Urinary bladder (tissue), 3 donors: ENCODE measurements at regions not wholly inside any gene's neighbourhood (a gene's known extent, or its start where the extent isn't known, plus 50 kb on each side); places are given as distances from the start of the nearest gene placed in this dataset.

Source experiments
- DNase-seq: peaks from one replicate; pipeline ENCODE4 v3.0.0-alpha.2; 2015; ENCODE audit errors: extremely low spot score
- H3K27ac ChIP-seq: one replicate; pipeline ENCODE4 v1.5.1; 2013; ENCODE audit warnings: low read depth, mild to moderate bottlenecking, moderate library complexity
- H3K36me3 ChIP-seq: one replicate; pipeline ENCODE4 v1.6.1; 2013; ENCODE audit warnings: mild to moderate bottlenecking, moderate library complexity; ENCODE audit not compliant: insufficient read depth
- H3K4me1 ChIP-seq: one replicate; pipeline ENCODE4 v1.6.1; 2013; ENCODE audit warnings: mild to moderate bottlenecking, moderate library complexity; ENCODE audit not compliant: insufficient read depth
- H3K4me3 ChIP-seq: one replicate; pipeline ENCODE4 v1.5.1; 2013; ENCODE audit warnings: low read depth, low read length
- WGBS: extraction: QIAGEN DNeasy Blood & Tissue Kit; methylation state at CpG from one replicate; pipeline ENCODE4 v1.1.7; 2013; 5-methylcytosine and 5-hydroxymethylcytosine counted together
- donor health status: healthy with polysubstance abuse.
- donor health status: healthy.

DNA sequence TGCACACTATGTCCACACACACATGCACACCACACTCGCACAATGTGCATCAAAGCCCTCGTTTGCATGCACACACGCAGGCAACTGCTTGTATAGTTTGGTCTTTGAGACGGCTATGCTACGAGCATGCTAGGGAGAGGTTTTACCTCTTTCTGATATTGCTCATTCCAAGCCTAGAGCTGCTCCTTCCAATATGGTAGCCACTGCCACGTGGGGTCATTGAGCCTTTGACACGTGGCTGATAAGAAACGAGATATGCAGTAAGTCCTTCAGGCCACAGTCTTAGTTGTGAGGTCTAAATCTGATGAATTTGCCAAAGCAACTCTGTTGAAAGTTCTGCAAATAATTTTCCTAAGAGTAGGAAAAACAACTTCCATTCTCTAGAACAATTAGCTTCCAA, 204.4 kb downstream of the KLF6 start:
- H3K4me3 ChIP-seq, result no peak overlapping the region
- no peaks in the 10 kb centered on the region for H3K36me3 ChIP-seq
- 87% methylated on average over 8 of the region's 8 CpGs for WGBS
- H3K4me1 ChIP-seq, result no peaks in the 10 kb centered on the region
- H3K27ac ChIP-seq, result no peak overlapping the region
- no peak for DNase-seq

DNA sequence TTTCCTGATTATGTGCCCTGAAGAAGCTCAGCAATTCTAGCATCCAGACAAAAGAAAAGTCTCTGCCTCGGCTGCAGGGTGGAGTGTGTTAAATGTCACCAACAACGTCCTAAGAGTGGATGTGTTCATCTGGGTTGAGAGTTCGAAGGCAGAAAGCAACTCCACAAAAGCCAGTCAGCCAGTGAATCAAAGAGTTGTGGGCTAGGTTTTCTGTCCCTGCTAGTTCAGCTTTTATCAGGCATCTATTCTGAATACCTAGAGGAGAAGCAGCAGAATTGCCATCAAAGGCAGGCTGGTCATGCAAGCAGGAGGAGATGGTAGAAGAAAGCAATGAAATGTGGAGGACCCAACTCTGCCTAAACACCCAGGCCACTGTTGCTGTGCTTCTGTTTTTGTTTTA, 205.2 kb downstream of the KLF6 start:
- no peaks in the 10 kb centered on the region for H3K4me1 ChIP-seq
- no peak overlapping the region for H3K27ac ChIP-seq
- no peaks in the 10 kb centered on the region for H3K36me3 ChIP-seq
- no peak overlapping the region for H3K4me3 ChIP-seq
- WGBS, result 31% methylated on average over 3 of the region's 3 CpGs
- DNase-seq, result no peak

- H3K4me3 ChIP-seq, result no peak overlapping the region
- no peaks in the 10 kb centered on the region for H3K36me3 ChIP-seq
- no peaks in the 10 kb centered on the region for H3K4me1 ChIP-seq
- DNase-seq, result no peak
- no peak overlapping the region for H3K27ac ChIP-seq
These were observed 206.3 kb downstream of the KLF6 start for GRCh38 chr10:3578682-3579081.

DNA sequence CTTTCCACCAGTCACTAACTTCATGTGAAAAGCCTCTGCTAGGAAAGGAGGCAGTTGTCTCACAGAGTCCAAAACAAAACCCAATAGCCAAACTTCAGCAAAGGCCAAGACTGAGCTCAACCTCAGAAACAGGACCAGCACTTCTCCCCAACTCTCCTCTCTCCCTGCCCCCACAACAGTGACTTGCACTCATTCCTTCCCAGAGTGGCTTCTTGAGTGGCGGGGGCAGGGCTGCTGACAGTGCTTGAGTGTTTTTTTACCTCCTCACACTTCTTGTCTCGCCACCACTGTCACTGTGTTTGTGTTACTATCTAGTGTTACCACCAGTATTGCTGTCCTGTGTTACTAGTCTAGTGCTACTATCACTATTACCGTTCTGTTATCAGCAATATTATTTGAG, 206.8 kb downstream of the KLF6 start:
- no peaks in the 10 kb centered on the region for H3K36me3 ChIP-seq
- no peak overlapping the region for H3K27ac ChIP-seq
- H3K4me1 ChIP-seq, result no peaks in the 10 kb centered on the region
- WGBS, result 89% methylated on average over 3 of the region's 3 CpGs
- H3K4me3 ChIP-seq, result no peak overlapping the region
- DNase-seq, result no peak

GRCh38 chr10:3574451-3574850, 210.6 kb downstream of the KLF6 start:
- WGBS, result 85% methylated on average over 10 of the region's 10 CpGs
- Histone ChIP-seq H3K4me1 (no peaks in the 10 kb centered on the region), H3K36me3 (no peaks in the 10 kb centered on the region), H3K4me3 (no peak overlapping the region), H3K27ac (no peak overlapping the region)
- no peak for DNase-seq

- Histone ChIP-seq H3K4me1 (no peaks in the 10 kb centered on the region), H3K36me3 (no peaks in the 10 kb centered on the region), H3K27ac (no peak overlapping the region), H3K4me3 (no peak overlapping the region)
- WGBS, result 84% methylated on average over 8 of the region's 8 CpGs
- no peak for DNase-seq
These were observed 211.5 kb downstream of the KLF6 start for GRCh38 chr10:3573498-3573897.

DNA sequence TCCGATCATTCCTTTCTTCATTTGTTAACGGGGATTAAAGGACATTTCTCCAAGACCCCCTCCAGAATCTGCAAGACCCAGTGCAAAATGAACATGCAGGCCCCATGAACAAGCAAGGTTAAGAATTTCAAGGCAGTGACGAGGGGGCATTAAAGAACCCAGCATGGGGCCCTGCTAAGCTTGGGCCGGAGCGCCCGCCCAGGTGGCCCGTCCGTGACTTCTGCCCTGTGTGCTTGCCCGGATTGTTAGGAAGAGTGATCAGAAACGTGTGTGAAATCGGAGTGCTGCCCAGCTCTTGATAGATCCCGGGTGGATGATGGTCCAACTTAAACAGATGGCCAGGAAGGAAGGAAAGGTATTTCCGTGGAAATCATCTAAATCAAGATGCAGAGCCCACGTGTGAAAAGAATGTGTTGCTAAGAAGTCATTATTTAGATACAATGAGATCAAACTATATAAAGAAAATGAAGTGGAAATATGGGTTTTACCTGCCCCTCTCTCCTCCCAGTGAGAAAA, 213.6 kb downstream of the KLF6 start:
- Histone ChIP-seq H3K36me3 (no peaks in the 10 kb centered on the region), H3K4me1 (no peaks in the 10 kb centered on the region), H3K27ac (no peak overlapping the region), H3K4me3 (no peak overlapping the region)
- 94% methylated on average over 14 of the region's 14 CpGs for WGBS
- no peak for DNase-seq

DNA sequence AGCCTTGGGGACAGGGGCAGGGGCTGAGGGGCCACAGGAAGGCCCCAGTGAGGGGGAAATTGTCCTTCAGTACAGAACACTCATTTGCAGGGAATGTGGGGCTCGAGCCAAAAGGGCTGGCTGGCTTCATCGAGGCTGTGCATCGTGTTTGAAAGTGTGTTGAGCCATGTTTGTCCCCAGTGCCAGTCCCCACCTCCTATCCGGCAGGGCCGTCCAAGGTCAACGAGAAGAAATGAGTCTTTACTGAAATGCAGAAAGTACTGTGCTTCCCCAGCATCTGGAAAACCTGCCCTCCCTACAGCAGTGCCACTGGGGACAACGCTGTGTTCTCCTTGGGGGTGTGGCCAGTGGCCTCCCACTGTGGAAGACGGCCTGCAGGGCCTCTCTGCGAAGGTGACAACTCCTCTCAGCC, 214.1 kb downstream of the KLF6 start:
- Histone ChIP-seq H3K4me3 (no peak overlapping the region), H3K36me3 (no peaks in the 10 kb centered on the region), H3K4me1 (no peaks in the 10 kb centered on the region), H3K27ac (no peak overlapping the region)
- DNase-seq, result no peak
- 66% methylated on average over 9 of the region's 9 CpGs for WGBS

DNA sequence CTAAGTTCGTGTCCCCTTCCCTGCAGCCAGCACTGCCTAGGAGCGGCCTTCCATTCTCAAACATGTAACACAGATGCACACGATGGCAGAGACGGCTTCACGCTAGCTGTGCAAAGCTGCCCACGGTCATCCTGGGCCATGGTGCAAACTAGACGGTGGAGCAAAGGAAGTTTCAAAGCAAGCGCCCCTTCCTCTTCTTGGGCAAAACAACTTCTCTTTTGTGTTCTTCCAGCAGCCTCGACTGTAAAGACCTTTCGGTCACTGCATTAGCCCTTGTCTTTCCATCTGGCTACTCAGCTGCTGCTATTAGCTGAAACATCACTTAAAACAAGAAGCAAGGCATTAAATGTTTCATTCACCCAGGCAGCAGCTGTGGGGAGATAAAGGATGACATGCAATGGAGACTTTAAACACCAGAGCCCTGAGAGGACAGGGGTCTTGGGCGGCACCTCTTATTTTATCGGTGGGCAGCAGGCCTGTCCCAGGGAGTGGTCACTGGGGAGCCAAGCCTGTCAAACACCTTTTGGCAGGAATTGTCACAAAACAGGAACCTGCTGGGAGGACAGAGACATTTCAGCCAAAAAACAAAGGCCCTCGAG, 214.8 kb downstream of the KLF6 start:
- 82% methylated on average over 13 of the region's 13 CpGs for WGBS
- Histone ChIP-seq H3K4me3 (no peak overlapping the region), H3K27ac (no peak overlapping the region), H3K4me1 (no peaks in the 10 kb centered on the region), H3K36me3 (no peaks in the 10 kb centered on the region)
- DNase-seq, result no peak

DNA sequence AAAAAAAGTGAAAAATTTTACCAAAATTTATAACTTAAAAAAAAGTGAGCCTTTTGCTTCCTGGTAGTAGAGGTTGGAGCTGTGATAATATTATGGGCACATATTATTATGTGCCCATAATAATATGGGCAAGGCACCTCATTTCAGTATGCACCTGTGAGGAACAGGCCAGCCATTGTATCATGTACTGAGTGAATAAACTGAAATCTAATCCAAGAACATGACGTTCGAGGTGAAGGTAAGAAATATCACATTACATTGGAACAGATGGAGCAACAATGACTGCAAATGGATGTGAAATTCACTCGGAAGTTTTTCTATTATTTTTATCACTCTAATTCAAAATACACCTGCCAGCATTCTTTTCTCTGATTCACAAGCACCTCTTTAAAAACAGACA, 216.0 kb downstream of the KLF6 start:
- no peak overlapping the region for H3K27ac ChIP-seq
- no peak for DNase-seq
- 89% methylated on average over 3 of the region's 3 CpGs for WGBS
- no peaks in the 10 kb centered on the region for H3K4me1 ChIP-seq
- H3K4me3 ChIP-seq, result no peak overlapping the region
- H3K36me3 ChIP-seq, result no peaks in the 10 kb centered on the region

- DNase-seq, result no peak
- Histone ChIP-seq H3K36me3 (no peaks in the 10 kb centered on the region), H3K27ac (no peak overlapping the region), H3K4me3 (no peak overlapping the region), H3K4me1 (no peaks in the 10 kb centered on the region)
- WGBS, result 85% methylated on average over 7 of the region's 7 CpGs
These were observed 216.6 kb downstream of the KLF6 start for GRCh38 chr10:3568392-3568791.

DNA sequence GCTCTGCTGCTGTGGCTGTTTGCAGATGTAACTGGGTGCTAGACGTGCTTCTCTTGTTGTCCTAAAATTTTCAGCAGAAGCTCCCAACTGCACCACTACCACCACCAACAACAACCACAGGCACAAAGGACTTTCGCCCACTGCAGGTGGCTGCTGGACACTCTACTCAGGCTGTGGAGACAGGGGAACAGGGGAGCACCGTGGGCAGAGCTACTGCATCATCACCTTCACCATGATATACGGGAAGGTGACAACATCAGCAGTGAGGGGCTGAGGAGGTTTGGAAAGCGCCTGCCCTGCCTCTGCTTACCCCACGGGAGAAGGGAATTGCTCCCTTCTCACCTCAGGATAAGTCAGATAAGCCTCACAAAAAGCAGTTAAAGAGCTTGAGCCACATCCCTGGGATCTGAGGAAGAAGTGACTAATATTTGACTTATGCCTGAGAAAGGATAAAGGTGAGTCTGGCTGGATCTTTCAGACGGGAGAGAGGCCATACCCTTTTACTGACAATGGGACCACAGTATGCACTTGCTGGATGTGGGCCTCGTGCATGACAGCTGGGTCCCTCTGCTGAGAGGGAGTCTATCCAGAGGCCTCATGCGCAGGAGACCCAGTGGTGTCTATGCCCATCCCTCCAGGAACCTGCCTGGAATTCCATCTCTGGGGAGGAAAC, 217.6 kb downstream of the KLF6 start:
- no peak overlapping the region for H3K4me3 ChIP-seq
- DNase-seq, result no peak
- H3K27ac ChIP-seq, result no peak overlapping the region
- no peaks in the 10 kb centered on the region for H3K4me1 ChIP-seq
- H3K36me3 ChIP-seq, result no peaks in the 10 kb centered on the region
- 88% methylated on average over 9 of the region's 9 CpGs for WGBS

GRCh38 chr10:3566627-3567026, 218.4 kb downstream of the KLF6 start:
- Histone ChIP-seq H3K4me1 (no peaks in the 10 kb centered on the region), H3K4me3 (no peak overlapping the region), H3K27ac (no peak overlapping the region), H3K36me3 (no peaks in the 10 kb centered on the region)
- WGBS, result 96% methylated on average over 1 of the region's 1 CpG
- no peak for DNase-seq

- Histone ChIP-seq H3K36me3 (no peaks in the 10 kb centered on the region), H3K4me3 (no peak overlapping the region), H3K27ac (no peak overlapping the region), H3K4me1 (no peaks in the 10 kb centered on the region)
- 95% methylated on average over 7 of the region's 7 CpGs for WGBS
- no peak for DNase-seq
These were observed 220.5 kb downstream of the KLF6 start for GRCh38 chr10:3564346-3565002.
